Parathyroid adenoma (tissue), 2 donors: ENCODE measurements at regions not wholly inside any gene's neighbourhood (a gene's known extent, or its start where the extent isn't known, plus 50 kb on each side); places are given as distances from the start of the nearest gene placed in this dataset.

Experiments used
- H2AFZ ChIP-seq: fragments of 300-600 bp; sonication (generic); one replicate; pipeline ENCODE4 v1.7.0; 2017; ENCODE audit warnings: antibody characterized with exemption, mild to moderate bottlenecking
- H3K27ac ChIP-seq: fragments of 300-600 bp; sonication (generic); one replicate; pipeline ENCODE4 v1.7.0; 2017
- H3K27me3 ChIP-seq: fragments of 300-600 bp; sonication (generic); one replicate; pipeline ENCODE4 v1.7.0; 2017; ENCODE audit warnings: low read length; ENCODE audit not compliant: control insufficient read depth, insufficient read depth
- H3K36me3 ChIP-seq: fragments of 300-600 bp; sonication (generic); one replicate; pipeline ENCODE4 v1.7.0; 2017; ENCODE audit warnings: low read length; ENCODE audit not compliant: control insufficient read depth, insufficient read depth
- H3K4me1 ChIP-seq: fragments of 300-600 bp; sonication (generic); one replicate; pipeline ENCODE4 v1.7.0; 2017; ENCODE audit warnings: control low read depth
- H3K4me2 ChIP-seq: fragments of 300-600 bp; sonication (generic); one replicate; pipeline ENCODE4 v1.7.0; 2017; ENCODE audit warnings: low read length
- H3K4me3 ChIP-seq: fragments of 300-600 bp; sonication (generic); one replicate; pipeline ENCODE4 v1.7.0; 2017; ENCODE audit warnings: low read depth, low read length
- H3K79me2 ChIP-seq: fragments of 300-600 bp; sonication (generic); one replicate; pipeline ENCODE4 v1.7.0; 2017; ENCODE audit warnings: control low read depth
- H3K9ac ChIP-seq: fragments of 300-600 bp; sonication (generic); one replicate; pipeline ENCODE4 v1.7.0; 2017; ENCODE audit warnings: mild to moderate bottlenecking
- H3K9me3 ChIP-seq: fragments of 300-600 bp; sonication (generic); one replicate; pipeline ENCODE4 v1.7.0; 2017; ENCODE audit warnings: low read length; ENCODE audit not compliant: control insufficient read depth
- CTCF ChIP-seq: fragments of 300-600 bp; sonication (generic); IDR thresholded peaks from one replicate; pipeline ENCODE4 v1.7.0; 2017; ENCODE audit warnings: antibody characterized with exemption, mild to moderate bottlenecking
- donor health status: primary hyperparathyroidism.

DNA sequence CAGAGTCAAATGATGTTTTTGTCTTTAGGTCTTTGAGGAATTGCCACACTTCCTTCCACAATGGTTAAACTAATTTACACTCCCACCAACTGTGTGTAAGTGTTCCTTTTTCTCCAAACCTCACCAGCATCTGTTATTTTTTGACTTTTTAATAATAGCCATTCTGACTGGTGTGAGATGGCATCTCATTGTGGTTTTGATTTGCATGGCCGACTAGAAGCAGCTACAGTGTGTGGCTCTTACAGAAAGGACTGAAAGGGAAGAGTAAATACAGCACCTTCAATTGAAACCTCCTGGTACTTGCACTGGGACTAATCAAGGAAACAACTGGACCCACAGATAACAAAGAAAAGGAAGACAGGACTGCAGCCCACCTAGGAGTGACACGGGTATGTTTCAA is 668.0 kb upstream of the RGS18 start:
- Histone ChIP-seq H3K4me2 (no peak overlapping the region), H3K27ac (no peak overlapping the region), H3K9ac (no peak overlapping the region), H3K4me1 (no peaks in the 10 kb centered on the region), H3K27me3 (no peaks in the 10 kb centered on the region), H3K36me3 (no peaks in the 10 kb centered on the region), H3K9me3 (peaks cover 3% of the 10 kb centered on the region), H3K4me3 (no peak overlapping the region), H3K79me2 (no peaks in the 10 kb centered on the region), H2AFZ (no peak overlapping the region)
- TF ChIP-seq CTCF, result no peak

DNA sequence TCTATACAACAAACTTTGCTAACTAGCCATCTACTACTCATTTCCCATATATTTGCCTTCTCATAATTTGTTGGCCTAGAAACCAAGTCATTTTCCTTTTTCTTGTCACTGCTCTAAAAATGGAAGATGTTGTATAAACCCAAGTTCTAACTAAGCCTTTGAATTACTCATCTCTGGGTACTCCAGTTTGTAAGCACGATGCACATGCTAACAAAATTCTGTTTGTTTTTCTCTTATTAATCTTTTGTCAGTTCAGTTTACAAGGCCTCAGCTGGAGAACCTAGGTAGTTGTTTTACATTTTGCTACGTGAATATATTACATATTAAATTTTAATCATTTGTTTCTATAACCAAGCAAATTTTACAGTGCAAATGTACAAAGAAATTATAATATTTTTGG is 663.2 kb upstream of the RGS18 start:
- Histone ChIP-seq H3K36me3 (no peaks in the 10 kb centered on the region), H3K9ac (no peak overlapping the region), H3K4me1 (no peaks in the 10 kb centered on the region), H3K9me3 (no peaks in the 10 kb centered on the region), H3K27ac (no peak overlapping the region), H3K27me3 (no peaks in the 10 kb centered on the region), H3K4me2 (no peak overlapping the region), H3K79me2 (no peaks in the 10 kb centered on the region), H2AFZ (no peak overlapping the region), H3K4me3 (no peak overlapping the region)
- TF ChIP-seq CTCF, result no peak

- no peak for TF ChIP-seq CTCF
- H3K9me3 ChIP-seq, result no peaks in the 10 kb centered on the region
Measured at GRCh38 chr1:191498318-191498717, 659.9 kb upstream of the RGS18 start.

GRCh38 chr1:191498825-191499224 is 659.4 kb upstream of the RGS18 start:
- no peaks in the 10 kb centered on the region for H3K27me3 ChIP-seq
- TF ChIP-seq CTCF, result no peak
- H3K4me2 ChIP-seq, result no peak overlapping the region

More at GRCh38 chr1:191498318-191498717, 659.9 kb upstream of the RGS18 start:
- Histone ChIP-seq H3K27me3 (no peaks in the 10 kb centered on the region), H3K9ac (no peak overlapping the region), H3K4me2 (no peak overlapping the region), H3K79me2 (no peaks in the 10 kb centered on the region), H3K4me1 (no peaks in the 10 kb centered on the region), H3K4me3 (no peak overlapping the region), H2AFZ (no peak overlapping the region), H3K27ac (no peak overlapping the region), H3K36me3 (no peaks in the 10 kb centered on the region)

GRCh38 chr1:191504999-191505398 is 653.3 kb upstream of the RGS18 start:
- H3K36me3 ChIP-seq, result no peaks in the 10 kb centered on the region

More at GRCh38 chr1:191498825-191499224, 659.4 kb upstream of the RGS18 start:
- Histone ChIP-seq H3K9me3 (no peaks in the 10 kb centered on the region), H3K36me3 (no peaks in the 10 kb centered on the region), H3K4me3 (no peak overlapping the region), H2AFZ (no peak overlapping the region), H3K9ac (no peak overlapping the region), H3K4me1 (no peaks in the 10 kb centered on the region), H3K79me2 (no peaks in the 10 kb centered on the region), H3K27ac (no peak overlapping the region)

More at GRCh38 chr1:191504999-191505398, 653.3 kb upstream of the RGS18 start:
- H3K27ac ChIP-seq, result no peak overlapping the region
- no peak for TF ChIP-seq CTCF
- H3K4me1 ChIP-seq, result no peaks in the 10 kb centered on the region
- H3K4me2 ChIP-seq, result no peak overlapping the region
- no peaks in the 10 kb centered on the region for H3K79me2 ChIP-seq
- H3K27me3 ChIP-seq, result no peaks in the 10 kb centered on the region
- H3K9me3 ChIP-seq, result no peaks in the 10 kb centered on the region
- H2AFZ ChIP-seq, result no peak overlapping the region
- H3K4me3 ChIP-seq, result no peak overlapping the region
- no peak overlapping the region for H3K9ac ChIP-seq
